ENCODE measurements at regions not wholly inside any gene's neighbourhood (a gene's known extent, or its start where the extent isn't known, plus 50 kb on each side); places are given as distances from the start of the nearest gene placed in this dataset.
"Not testable (repeated sequence)": the region's sequence is repeated elsewhere in the genome, so short reads cannot be mapped to it uniquely, and the experiment has no call there.

DNA sequence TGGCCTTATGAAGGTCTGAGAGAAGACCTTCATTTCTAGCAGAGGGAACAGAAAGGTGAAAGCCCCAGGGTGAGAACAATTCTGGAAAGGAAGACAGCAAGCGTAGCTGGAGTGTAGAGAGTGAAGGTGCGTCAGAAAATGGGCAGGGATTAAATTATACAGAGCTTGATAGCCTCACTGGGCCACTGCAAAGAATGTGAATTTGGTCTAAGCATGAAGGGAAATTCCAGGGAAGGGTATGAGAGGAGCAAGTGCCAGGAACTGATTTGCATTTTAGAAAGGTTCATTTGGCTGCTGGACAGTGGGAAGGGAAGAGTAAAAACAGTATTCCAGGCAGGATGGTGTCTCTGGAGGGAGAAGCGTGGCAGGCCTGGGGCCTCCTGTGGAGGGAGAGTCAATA lies 274.1 kb upstream of the ASIC2 start:
- no peak for DNase-seq (ENCODE audit: insufficient read length, low spot score, missing footprints)
- Histone ChIP-seq H3K4me1 (ENCODE audit: insufficient read depth, low read length) (no peaks in the 10 kb centered on the region), H3K4me3 (ENCODE audit: insufficient read depth, low read length) (no peak overlapping the region), H3K27me3 (ENCODE audit: insufficient read depth, low read length) (no peaks in the 10 kb centered on the region), H2AFZ (ENCODE audit: low read length) (no peak overlapping the region), H3K9me3 (ENCODE audit: low read depth, low read length) (no peaks in the 10 kb centered on the region), H3K27ac (ENCODE audit: low read depth, low read length) (no peak overlapping the region), H3K4me2 (ENCODE audit: insufficient read depth, low read length) (no peak overlapping the region), H3K79me2 (ENCODE audit: insufficient read depth, low read length) (no peaks in the 10 kb centered on the region), H3K36me3 (ENCODE audit: insufficient read depth, low read length) (no peaks in the 10 kb centered on the region), H4K20me1 (ENCODE audit: insufficient read depth, low read length) (no peaks in the 10 kb centered on the region)
- TF ChIP-seq, protein P1, sequence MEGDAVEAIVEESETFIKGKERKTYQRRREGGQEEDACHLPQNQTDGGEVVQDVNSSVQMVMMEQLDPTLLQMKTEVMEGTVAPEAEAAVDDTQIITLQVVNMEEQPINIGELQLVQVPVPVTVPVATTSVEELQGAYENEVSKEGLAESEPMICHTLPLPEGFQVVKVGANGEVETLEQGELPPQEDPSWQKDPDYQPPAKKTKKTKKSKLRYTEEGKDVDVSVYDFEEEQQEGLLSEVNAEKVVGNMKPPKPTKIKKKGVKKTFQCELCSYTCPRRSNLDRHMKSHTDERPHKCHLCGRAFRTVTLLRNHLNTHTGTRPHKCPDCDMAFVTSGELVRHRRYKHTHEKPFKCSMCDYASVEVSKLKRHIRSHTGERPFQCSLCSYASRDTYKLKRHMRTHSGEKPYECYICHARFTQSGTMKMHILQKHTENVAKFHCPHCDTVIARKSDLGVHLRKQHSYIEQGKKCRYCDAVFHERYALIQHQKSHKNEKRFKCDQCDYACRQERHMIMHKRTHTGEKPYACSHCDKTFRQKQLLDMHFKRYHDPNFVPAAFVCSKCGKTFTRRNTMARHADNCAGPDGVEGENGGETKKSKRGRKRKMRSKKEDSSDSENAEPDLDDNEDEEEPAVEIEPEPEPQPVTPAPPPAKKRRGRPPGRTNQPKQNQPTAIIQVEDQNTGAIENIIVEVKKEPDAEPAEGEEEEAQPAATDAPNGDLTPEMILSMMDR (IDR thresholded peaks at IDR 0.05; ENCODE audit: extremely low read depth, low read depth, low read length): no peak

DNA sequence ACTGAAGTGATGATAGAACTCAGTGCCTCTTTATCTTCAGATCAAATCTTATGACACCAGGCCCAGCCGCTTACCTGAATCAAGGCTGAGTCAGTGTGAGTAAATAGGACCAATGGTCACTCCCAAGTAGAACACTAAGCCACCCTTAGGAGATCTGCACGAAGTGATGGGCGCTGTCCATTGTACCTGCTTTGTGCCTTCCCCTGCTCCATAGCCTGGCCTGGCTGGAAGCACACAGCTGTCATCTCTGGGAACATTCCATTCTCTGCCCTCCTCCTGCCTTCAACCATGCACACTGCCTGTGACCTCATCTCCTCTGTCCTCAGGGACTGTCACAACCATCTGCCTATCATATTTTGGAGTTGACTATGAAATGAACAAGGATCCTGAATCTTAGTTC lies 279.5 kb upstream of the ASIC2 start:
- TF ChIP-seq, protein P1 (IDR thresholded peaks at IDR 0.05; ENCODE audit: extremely low read depth, low read depth, low read length): no peak
- H4K20me1 ChIP-seq (ENCODE audit: insufficient read depth, low read length): no peaks in the 10 kb centered on the region
- H3K79me2 ChIP-seq (ENCODE audit: insufficient read depth, low read length): no peaks in the 10 kb centered on the region
- no peaks in the 10 kb centered on the region for H3K9me3 ChIP-seq (ENCODE audit: low read depth, low read length)
- H3K36me3 ChIP-seq (ENCODE audit: insufficient read depth, low read length): no peaks in the 10 kb centered on the region
- no peaks in the 10 kb centered on the region for H3K4me1 ChIP-seq (ENCODE audit: insufficient read depth, low read length)
- no peak overlapping the region for H2AFZ ChIP-seq (ENCODE audit: low read length)
- H3K27me3 ChIP-seq (ENCODE audit: insufficient read depth, low read length): no peaks in the 10 kb centered on the region
- no peak overlapping the region for H3K4me2 ChIP-seq (ENCODE audit: insufficient read depth, low read length)
- no peak for DNase-seq (ENCODE audit: insufficient read length, low spot score, missing footprints)
- H3K27ac ChIP-seq (ENCODE audit: low read depth, low read length): no peak overlapping the region
- no peak overlapping the region for H3K4me3 ChIP-seq (ENCODE audit: insufficient read depth, low read length)

DNA sequence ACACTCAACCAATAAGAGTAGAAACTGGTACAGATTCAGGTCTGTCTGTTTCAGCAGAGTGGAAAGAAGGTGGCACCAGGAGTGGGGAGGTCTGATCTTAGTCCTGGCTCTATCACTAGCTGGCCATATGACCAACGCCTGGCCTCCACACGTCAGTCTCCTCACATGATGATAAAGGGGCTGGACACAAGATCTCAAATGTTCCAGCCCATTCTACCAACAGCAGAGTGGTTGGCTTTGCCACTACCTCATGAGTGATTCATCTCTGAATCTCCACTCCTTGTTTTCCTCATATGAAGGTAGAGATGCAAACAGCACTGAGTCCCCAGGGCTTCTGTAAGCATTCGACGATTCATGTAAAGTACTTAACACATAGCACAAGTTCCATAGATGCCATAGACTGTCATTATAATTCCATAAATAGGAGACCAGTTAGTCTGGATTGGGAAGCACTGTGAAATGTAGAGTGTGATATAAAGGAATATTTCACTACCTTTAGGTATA lies 281.9 kb upstream of the ASIC2 start:
- no peaks in the 10 kb centered on the region for H3K79me2 ChIP-seq (ENCODE audit: insufficient read depth, low read length)
- DNase-seq (ENCODE audit: insufficient read length, low spot score, missing footprints): no peak
- H3K9me3 ChIP-seq (ENCODE audit: low read depth, low read length): no peaks in the 10 kb centered on the region
- no peak overlapping the region for H3K27ac ChIP-seq (ENCODE audit: low read depth, low read length)
- no peaks in the 10 kb centered on the region for H3K4me1 ChIP-seq (ENCODE audit: insufficient read depth, low read length)
- no peak overlapping the region for H2AFZ ChIP-seq (ENCODE audit: low read length)
- H3K36me3 ChIP-seq (ENCODE audit: insufficient read depth, low read length): no peaks in the 10 kb centered on the region
- no peak overlapping the region for H3K4me2 ChIP-seq (ENCODE audit: insufficient read depth, low read length)
- no peaks in the 10 kb centered on the region for H4K20me1 ChIP-seq (ENCODE audit: insufficient read depth, low read length)
- TF ChIP-seq, protein P1 (IDR thresholded peaks at IDR 0.05; ENCODE audit: extremely low read depth, low read depth, low read length): no peak
- H3K27me3 ChIP-seq (ENCODE audit: insufficient read depth, low read length): no peaks in the 10 kb centered on the region
- no peak overlapping the region for H3K4me3 ChIP-seq (ENCODE audit: insufficient read depth, low read length)

DNA sequence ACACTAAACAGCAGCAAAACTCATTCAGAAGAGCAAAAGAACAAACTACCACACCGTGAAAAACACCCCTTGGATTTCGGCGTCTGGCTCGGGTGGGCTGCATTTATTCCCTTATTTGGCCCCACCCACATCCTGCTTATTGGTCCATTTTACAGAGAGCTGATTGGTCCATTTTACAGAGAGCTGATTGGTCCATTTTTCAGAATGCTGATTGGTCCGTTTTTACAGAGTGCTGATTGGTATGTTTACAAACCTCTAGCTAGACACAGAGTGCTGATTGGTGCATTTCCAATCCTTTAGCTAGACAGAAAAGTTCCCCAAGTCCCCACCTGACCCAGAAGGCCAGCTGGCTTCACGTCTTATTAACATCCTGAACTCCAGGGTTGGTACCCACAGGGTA lies 286.6 kb upstream of the ASIC2 start:
- H3K4me1 ChIP-seq (ENCODE audit: insufficient read depth, low read length); H3K9me3 ChIP-seq (ENCODE audit: low read depth, low read length); H3K4me3 ChIP-seq (ENCODE audit: insufficient read depth, low read length); H2AFZ ChIP-seq (ENCODE audit: low read length); H4K20me1 ChIP-seq (ENCODE audit: insufficient read depth, low read length); H3K27ac ChIP-seq (ENCODE audit: low read depth, low read length); H3K27me3 ChIP-seq (ENCODE audit: insufficient read depth, low read length); DNase-seq (ENCODE audit: insufficient read length, low spot score, missing footprints); H3K36me3 ChIP-seq (ENCODE audit: insufficient read depth, low read length); H3K4me2 ChIP-seq (ENCODE audit: insufficient read depth, low read length); H3K79me2 ChIP-seq (ENCODE audit: insufficient read depth, low read length): not testable (repeated sequence)
